Neural cell (in vitro differentiated cells): ENCODE measurements at regions not wholly inside any gene's neighbourhood (a gene's known extent, or its start where the extent isn't known, plus 50 kb on each side); places are given as distances from the start of the nearest gene placed in this dataset.

Experiments used
- H2AFZ ChIP-seq: fragments of 200-600, 300-800 bp; sonication (generic), shearing (Covaris generic); 2 replicates; pipeline ENCODE4 v1.6.0; 2014; ENCODE audit warnings: low read depth, mild to moderate bottlenecking, antibody characterized with exemption, low read length, moderate library complexity
- H3F3A ChIP-seq: fragments of 200-600 bp; shearing (Covaris generic); 2 replicates; pipeline ENCODE4 v1.6.1; 2016; ENCODE audit warnings: mild to moderate bottlenecking, moderate library complexity, mixed read lengths, antibody characterized with exemption, low read length; ENCODE audit not compliant: insufficient read depth, poor library complexity, severe bottlenecking
- H3K27ac ChIP-seq: fragments of 200-600, 300-800 bp; sonication (generic), shearing (Covaris generic); 2 replicates; pipeline ENCODE4 v1.5.1; 2014; ENCODE audit warnings: mild to moderate bottlenecking, low read length, moderate library complexity
- H3K27me3 ChIP-seq: fragments of 300-800, 200-600 bp; sonication (generic), shearing (Covaris generic); 2 replicates; pipeline ENCODE4 v1.6.0; 2014; ENCODE audit warnings: mild to moderate bottlenecking, low read depth, low read length, moderate library complexity; ENCODE audit not compliant: insufficient read depth
- H3K36me3 ChIP-seq: fragments of 300-800, 200-600 bp; sonication (generic), shearing (Covaris generic); 2 replicates; pipeline ENCODE4 v1.5.1; 2014; ENCODE audit warnings: mild to moderate bottlenecking, antibody characterized with exemption, low read length, moderate library complexity; ENCODE audit not compliant: insufficient read depth
- H3K4me2 ChIP-seq: fragments of 300-800, 200-600 bp; sonication (generic), shearing (Covaris generic); 2 replicates; pipeline ENCODE4 v1.6.0; 2014; ENCODE audit warnings: mild to moderate bottlenecking, low read length
- H3K4me3 ChIP-seq: fragments of 300-800, 200-600 bp; sonication (generic), shearing (Covaris generic); 2 replicates; pipeline ENCODE4 v1.5.1; 2014; ENCODE audit warnings: mild to moderate bottlenecking, low read length, moderate library complexity
- H3K79me2 ChIP-seq: fragments of 200-600 bp; shearing (Covaris generic); replicated peaks from 2 replicates; pipeline ENCODE4 v1.6.0; 2014; ENCODE audit warnings: mild to moderate bottlenecking, low read length, moderate library complexity; ENCODE audit not compliant: insufficient read depth
- H3K9ac ChIP-seq: fragments of 300-800, 200-600 bp; sonication (generic), shearing (Covaris generic); 2 replicates; pipeline ENCODE4 v1.6.1; 2016; ENCODE audit warnings: mild to moderate bottlenecking, low read length, mixed read lengths
- H3K9me2 ChIP-seq: fragments of 200-600 bp; shearing (Covaris generic); 2 replicates; pipeline ENCODE4 v1.6.1; 2016; ENCODE audit warnings: mild to moderate bottlenecking, low read length, mixed read lengths; ENCODE audit not compliant: insufficient read depth
- H3K9me3 ChIP-seq: fragments of 200-600, 300-800 bp; sonication (generic), shearing (Covaris generic); 2 replicates; pipeline ENCODE4 v1.6.1; 2016; ENCODE audit warnings: mild to moderate bottlenecking, mixed run types, low read length, moderate library complexity, mixed read lengths
- H4K20me1 ChIP-seq: fragments of 200-600 bp; shearing (Covaris generic); 2 replicates; pipeline ENCODE4 v1.6.1; 2016; ENCODE audit warnings: mild to moderate bottlenecking, mixed run types; ENCODE audit not compliant: insufficient read depth
- CTCF ChIP-seq: fragments of 450-650 bp; IDR thresholded peaks from 2 replicates; pipeline ENCODE4 v1.5.1; 2014; ENCODE audit warnings: antibody characterized with exemption, mild to moderate bottlenecking, moderate library complexity; ENCODE audit not compliant: poor library complexity, severe bottlenecking
- EP300 ChIP-seq: fragments of 450-650 bp; conservative IDR thresholded peaks from 2 replicates; pipeline ENCODE4 v1.6.1; 2014; ENCODE audit warnings: antibody characterized with exemption, mild to moderate bottlenecking, moderate library complexity; ENCODE audit not compliant: poor library complexity, severe bottlenecking
- EZH2 ChIP-seq: fragments of 200-600, 300-800 bp; shearing (Covaris generic), sonication (generic); IDR thresholded peaks from 2 replicates; pipeline ENCODE4 v1.6.1; 2014; ENCODE audit warnings: antibody characterized with exemption, low read length, borderline replicate concordance, mild to moderate bottlenecking; ENCODE audit not compliant: insufficient read depth, poor library complexity, severe bottlenecking
- MXI1 ChIP-seq: fragments of 450-650 bp; conservative IDR thresholded peaks from 2 replicates; pipeline ENCODE4 v1.6.1; 2014; ENCODE audit warnings: antibody characterized with exemption, mild to moderate bottlenecking; ENCODE audit not compliant: poor library complexity, severe bottlenecking
- POLR2AphosphoS5 ChIP-seq: IDR thresholded peaks from 2 replicates; pipeline ENCODE4 v1.6.1; 2012
- RAD21 ChIP-seq: fragments of 450-650 bp; conservative IDR thresholded peaks from 2 replicates; pipeline ENCODE4 v1.6.1; 2014; ENCODE audit warnings: antibody characterized with exemption, mild to moderate bottlenecking, moderate library complexity
- REST ChIP-seq: IDR thresholded peaks from 2 replicates; pipeline ENCODE4 v1.6.1; 2012; ENCODE audit warnings: borderline replicate concordance
- SMC3 ChIP-seq: fragments of 450-650 bp; conservative IDR thresholded peaks from 2 replicates; pipeline ENCODE4 v1.6.1; 2014; ENCODE audit warnings: antibody characterized with exemption, mild to moderate bottlenecking, moderate library complexity; ENCODE audit not compliant: poor library complexity
- TAF1 ChIP-seq: IDR thresholded peaks from 2 replicates; pipeline ENCODE4 v1.6.1; 2012; ENCODE audit warnings: low read depth

- H3K9me3 ChIP-seq = no peaks in the 10 kb centered on the region
- H2AFZ ChIP-seq = no peak overlapping the region
- H4K20me1 ChIP-seq = no peaks in the 10 kb centered on the region
- no peaks in the 10 kb centered on the region for H3K27me3 ChIP-seq
- H3K9ac ChIP-seq = no peak overlapping the region
- no peak overlapping the region for H3K4me2 ChIP-seq
- H3K4me3 ChIP-seq = no peak overlapping the region
- no peaks in the 10 kb centered on the region for H3F3A ChIP-seq
- H3K79me2 ChIP-seq = no peaks in the 10 kb centered on the region
- no peaks in the 10 kb centered on the region for H3K9me2 ChIP-seq
- H3K27ac ChIP-seq = no peak overlapping the region
- TF ChIP-seq TAF1 (no peak), CTCF (no peak), RAD21 (no peak), EP300 (no peak), REST (no peak), SMC3 (no peak), POLR2AphosphoS5 (no peak), MXI1 (no peak), EZH2 (no peak)
- H3K36me3 ChIP-seq = no peaks in the 10 kb centered on the region
These were observed 1138.2 kb upstream of the TMEFF2 start for GRCh38 chr2:193332941-193333340.

- Histone ChIP-seq H2AFZ (no peak overlapping the region), H3K4me3 (no peak overlapping the region), H3K27me3 (no peaks in the 10 kb centered on the region), H3K4me2 (no peak overlapping the region), H4K20me1 (no peaks in the 10 kb centered on the region), H3F3A (no peaks in the 10 kb centered on the region), H3K79me2 (no peaks in the 10 kb centered on the region), H3K36me3 (no peaks in the 10 kb centered on the region), H3K27ac (no peak overlapping the region), H3K9me3 (no peaks in the 10 kb centered on the region), H3K9ac (no peak overlapping the region), H3K9me2 (no peaks in the 10 kb centered on the region)
- no peak for TF ChIP-seq RAD21
These were observed 1136.9 kb upstream of the TMEFF2 start for GRCh38 chr2:193331676-193332075.

GRCh38 chr2:193326296-193326695 lies 1131.6 kb upstream of the TMEFF2 start:
- no peak for TF ChIP-seq EZH2
- no peak for TF ChIP-seq SMC3
- TF ChIP-seq REST = no peak
- TF ChIP-seq RAD21 = no peak
- TF ChIP-seq CTCF = no peak
- no peak for TF ChIP-seq EP300
- no peak for TF ChIP-seq POLR2AphosphoS5
- no peak for TF ChIP-seq MXI1
- TF ChIP-seq TAF1 = no peak
- Histone ChIP-seq H3K27ac (no peak overlapping the region), H4K20me1 (no peaks in the 10 kb centered on the region), H3K9ac (no peak overlapping the region), H3K9me2 (no peaks in the 10 kb centered on the region), H3K36me3 (no peaks in the 10 kb centered on the region), H3K27me3 (no peaks in the 10 kb centered on the region), H3K9me3 (no peaks in the 10 kb centered on the region), H3K79me2 (no peaks in the 10 kb centered on the region), H3K4me3 (no peak overlapping the region), H2AFZ (no peak overlapping the region), H3F3A (no peaks in the 10 kb centered on the region), H3K4me2 (no peak overlapping the region)
